Keratinocyte (primary cell): ENCODE measurements at regions not wholly inside any gene's neighbourhood (a gene's known extent, or its start where the extent isn't known, plus 50 kb on each side); places are given as distances from the start of the nearest gene placed in this dataset.

Experiments used
- DNase-seq: peaks from one replicate; pipeline ENCODE4 v3.0.0-alpha.2; 2011; ENCODE audit warnings: low read depth, missing footprints, low spot score
- FAIRE-seq: peaks from 2 replicates; lab custom pipeline; 2011; peaks lifted over from hg19 to GRCh38; lab: Jason Lieb, UNC
- H2AFZ ChIP-seq: 2 replicates; pipeline ENCODE4 v1.6.0; 2012; ENCODE audit warnings: low read length, control low read depth, inconsistent platforms; ENCODE audit not compliant: control insufficient read depth
- H3K27ac ChIP-seq: 2 replicates; pipeline ENCODE4 v1.5.1; 2011; ENCODE audit warnings: low read length; ENCODE audit not compliant: control insufficient read depth, insufficient read depth
- H3K27me3 ChIP-seq: 3 replicates; pipeline ENCODE4 v1.6.0; 2011; ENCODE audit warnings: low read length; ENCODE audit not compliant: control insufficient read depth, insufficient read depth; ENCODE audit errors: extremely low read depth
- H3K36me3 ChIP-seq, 2 experiments: 2 replicates in 1 of 2; 3 replicates in 1 of 2; pipeline ENCODE4 v1.5.1; 2011; ENCODE audit warnings: low read length in 2 of 2, mild to moderate bottlenecking in 1 of 2; ENCODE audit not compliant: control insufficient read depth in 2 of 2, insufficient read depth in 2 of 2; ENCODE audit errors: extremely low read depth in 1 of 2
- H3K4me1 ChIP-seq: 3 replicates; pipeline ENCODE4 v1.5.1; 2011; ENCODE audit warnings: low read length; ENCODE audit not compliant: control insufficient read depth, insufficient read depth; ENCODE audit errors: extremely low read depth
- H3K4me2 ChIP-seq: 3 replicates; pipeline ENCODE4 v1.6.0; 2011; ENCODE audit warnings: low read depth, low read length; ENCODE audit not compliant: control insufficient read depth, insufficient read depth; ENCODE audit errors: extremely low read depth
- H3K4me3 ChIP-seq, 3 experiments: fragments of 200-600 bp in 1 of 3; sonication (generic) in 1 of 3; 2 replicates in 2 of 3; 3 replicates in 1 of 3; pipeline ENCODE4 v1.5.1; 2011 to 2016; ENCODE audit warnings: low read length in 3 of 3, mild to moderate bottlenecking in 3 of 3, control low read depth in 2 of 3, inconsistent platforms in 1 of 3, low read depth in 1 of 3, mixed read lengths in 1 of 3, mixed run types in 1 of 3, moderate library complexity in 1 of 3; ENCODE audit not compliant: control insufficient read depth in 2 of 3, insufficient read depth in 2 of 3; ENCODE audit errors: extremely low read depth in 1 of 3
- H3K79me2 ChIP-seq: 2 replicates; pipeline ENCODE4 v1.6.0; 2012; ENCODE audit warnings: low read length; ENCODE audit not compliant: control insufficient read depth, insufficient read depth
- H3K9ac ChIP-seq: 3 replicates; pipeline ENCODE4 v1.6.0; 2011; ENCODE audit warnings: low read length; ENCODE audit not compliant: control insufficient read depth, insufficient read depth; ENCODE audit errors: extremely low read depth
- H3K9me1 ChIP-seq: 3 replicates; pipeline ENCODE4 v1.6.0; 2011; ENCODE audit warnings: low read length; ENCODE audit not compliant: control insufficient read depth, insufficient read depth; ENCODE audit errors: extremely low read depth
- H3K9me3 ChIP-seq: 2 replicates; pipeline ENCODE4 v1.5.1; 2012; ENCODE audit warnings: low read depth, low read length; ENCODE audit not compliant: control insufficient read depth
- H4K20me1 ChIP-seq: 3 replicates; pipeline ENCODE4 v1.6.0; 2011; ENCODE audit warnings: low read length; ENCODE audit not compliant: control insufficient read depth, insufficient read depth; ENCODE audit errors: extremely low read depth
- CTCF ChIP-seq, 3 experiments: IDR thresholded peaks in 1 of 3; conservative IDR thresholded peaks in 1 of 3; optimal IDR thresholded peaks in 1 of 3; 2 replicates in 2 of 3; 3 replicates in 1 of 3; pipeline versions ENCODE3 to v1.5.1; 2011; ENCODE audit warnings: low read length in 3 of 3, mild to moderate bottlenecking in 3 of 3, moderate library complexity in 2 of 3, control low read depth in 1 of 3, inconsistent platforms in 1 of 3; ENCODE audit not compliant: insufficient read depth in 2 of 3; ENCODE audit errors: extremely low read depth in 1 of 3
- EZH2 ChIP-seq: IDR thresholded peaks from one replicate; pipeline ENCODE4 v1.6.1; 2012; ENCODE audit warnings: inconsistent platforms, mild to moderate bottlenecking, low read length, moderate library complexity
- dilution Hi-C: fragments of 300-500 bp; cut with MboI; formaldehyde crosslinking; loops from one replicate; pipeline ENCODE4 v1.7.0; 2020; ENCODE audit warnings: low sequenced_read_pairs; ENCODE audit not compliant: extremely low pct_ligation_motif_present

GRCh38 chr6:100255701-100256100, 209.0 kb downstream of the SIM1 start:
- dilution Hi-C loops: no loop called here
- H2AFZ ChIP-seq: peak overlapping the region; percentile 81
- peak; percentile 81 for FAIRE-seq

GRCh38 chr6:100247123-100247522, 217.6 kb downstream of the SIM1 start:
- no peak for FAIRE-seq
- TF ChIP-seq CTCF (optimal IDR thresholded peaks at IDR 0.05 in 1 of 3, IDR thresholded peaks at IDR 0.05 in 1 of 3, conservative IDR thresholded peaks at IDR 0.05 in 1 of 3; ENCODE audit: extremely low read depth in 1 of 3, insufficient read depth in 2 of 3, low read length in 3 of 3): no peak
- TF ChIP-seq EZH2: no peak

More at GRCh38 chr6:100255701-100256100, 209.0 kb downstream of the SIM1 start:
- Histone ChIP-seq H3K9me1 (no peaks in the 10 kb centered on the region), H3K9me3 (no peaks in the 10 kb centered on the region), H3K36me3 (no peaks in the 10 kb centered on the region), H3K4me2 (peak overlapping the region; percentile 38), H3K4me1 (no peaks in the 10 kb centered on the region), H3K9ac (no peak overlapping the region), H3K27me3 (no peaks in the 10 kb centered on the region), H4K20me1 (no peaks in the 10 kb centered on the region), H3K27ac (no peak overlapping the region), H3K4me3 (no peak overlapping the region), H3K79me2 (no peaks in the 10 kb centered on the region)
- TF ChIP-seq EZH2: no peak
- TF ChIP-seq CTCF (optimal IDR thresholded peaks at IDR 0.05 in 1 of 3, IDR thresholded peaks at IDR 0.05 in 1 of 3, conservative IDR thresholded peaks at IDR 0.05 in 1 of 3; ENCODE audit: extremely low read depth in 1 of 3, insufficient read depth in 2 of 3, low read length in 3 of 3): no peak
- no peak for DNase-seq

More at GRCh38 chr6:100247123-100247522, 217.6 kb downstream of the SIM1 start:
- Histone ChIP-seq H3K9ac (no peak overlapping the region), H3K4me2 (no peak overlapping the region), H3K27me3 (no peaks in the 10 kb centered on the region), H3K36me3 (no peaks in the 10 kb centered on the region), H3K27ac (no peak overlapping the region), H4K20me1 (no peaks in the 10 kb centered on the region), H3K4me1 (no peaks in the 10 kb centered on the region), H3K4me3 (no peak overlapping the region), H3K9me1 (no peaks in the 10 kb centered on the region), H2AFZ (no peak overlapping the region), H3K9me3 (no peaks in the 10 kb centered on the region), H3K79me2 (no peaks in the 10 kb centered on the region)
- dilution Hi-C loops: no loop called here
- no peak for DNase-seq
